ENCODE measurements at regions not wholly inside any gene's neighbourhood (a gene's known extent, or its start where the extent isn't known, plus 50 kb on each side); places are given as distances from the start of the nearest gene placed in this dataset.
"Not testable (repeated sequence)": the region's sequence is repeated elsewhere in the genome, so short reads cannot be mapped to it uniquely, and the experiment has no call there.

DNA sequence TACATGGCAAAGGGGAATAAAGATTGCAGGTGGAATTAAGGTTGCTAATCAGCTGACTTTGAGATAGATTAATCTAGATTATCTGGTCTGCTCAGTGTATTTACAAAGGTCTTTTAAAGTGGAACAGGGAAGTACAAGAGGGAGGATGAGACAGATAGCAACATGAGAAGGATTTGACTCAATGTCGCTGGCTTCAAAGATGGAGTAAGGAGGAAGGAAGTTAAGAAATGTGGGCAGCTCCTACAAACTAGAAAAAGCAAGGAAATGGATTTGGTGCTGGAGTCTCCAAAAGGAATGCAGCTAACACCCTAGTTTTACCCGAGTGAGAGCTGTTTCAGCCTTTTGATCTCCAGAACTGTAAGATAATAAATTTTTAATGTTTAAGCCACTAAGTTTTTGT is 180.7 kb upstream of the TTC14 start:
- FAIRE-seq, result no peak

DNA sequence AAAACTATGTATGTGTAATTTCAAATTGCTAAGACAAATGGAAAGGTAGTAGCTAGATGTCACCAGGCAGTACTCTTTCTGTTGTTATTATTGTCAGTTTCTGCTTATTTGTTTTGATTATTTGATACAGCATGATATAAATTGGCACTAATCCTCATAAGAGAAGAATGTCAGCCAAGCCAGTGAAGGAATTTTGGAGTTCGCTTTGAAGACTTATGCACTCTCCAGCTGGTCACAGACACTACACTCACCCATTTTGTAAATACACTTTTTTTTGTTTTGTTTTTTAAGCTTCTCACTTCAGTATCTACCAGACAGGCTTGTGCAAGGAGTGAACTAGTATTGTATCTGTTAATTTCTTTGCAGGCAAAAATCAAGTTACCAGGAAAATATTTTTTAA is 180.2 kb upstream of the TTC14 start:
- no peak for FAIRE-seq

DNA sequence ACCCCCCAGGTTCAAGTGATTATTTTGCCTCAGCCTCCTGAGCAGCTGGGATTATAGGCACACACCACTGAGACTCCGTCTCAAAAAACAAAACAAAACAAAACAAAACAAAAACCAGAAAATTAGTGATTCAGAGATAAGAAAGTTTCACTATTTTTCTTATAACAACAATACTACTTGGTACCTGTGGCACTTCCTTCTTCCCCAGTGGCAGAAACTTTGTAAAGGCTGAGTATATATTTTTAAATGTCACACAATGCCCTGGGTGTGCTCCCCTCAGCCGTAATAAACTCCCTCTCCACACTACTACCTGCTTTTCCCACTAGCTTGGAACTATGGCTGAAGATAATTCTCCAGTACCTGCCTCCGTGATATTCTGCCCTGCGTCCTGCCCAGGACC is 177.7 kb upstream of the TTC14 start:
- FAIRE-seq, result not testable (repeated sequence)

DNA sequence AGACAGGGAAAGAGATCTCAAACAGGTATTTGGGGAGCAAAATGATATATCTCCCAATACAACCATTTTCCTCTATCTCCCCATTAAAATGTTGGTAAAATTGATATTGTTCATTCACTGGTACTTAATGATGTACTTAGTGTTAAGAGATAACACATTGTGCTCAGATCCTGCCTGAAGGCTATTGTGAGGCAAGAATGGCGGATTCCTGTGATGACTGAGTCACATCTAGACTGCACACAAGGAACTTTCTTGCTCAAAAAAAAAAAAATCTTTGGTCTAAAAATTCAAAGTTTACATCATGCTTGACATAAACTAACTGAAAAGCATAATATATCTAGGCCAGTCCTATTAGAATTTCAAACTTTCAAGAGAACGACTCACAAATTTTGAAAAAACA is 171.1 kb upstream of the TTC14 start:
- FAIRE-seq, result no peak

DNA sequence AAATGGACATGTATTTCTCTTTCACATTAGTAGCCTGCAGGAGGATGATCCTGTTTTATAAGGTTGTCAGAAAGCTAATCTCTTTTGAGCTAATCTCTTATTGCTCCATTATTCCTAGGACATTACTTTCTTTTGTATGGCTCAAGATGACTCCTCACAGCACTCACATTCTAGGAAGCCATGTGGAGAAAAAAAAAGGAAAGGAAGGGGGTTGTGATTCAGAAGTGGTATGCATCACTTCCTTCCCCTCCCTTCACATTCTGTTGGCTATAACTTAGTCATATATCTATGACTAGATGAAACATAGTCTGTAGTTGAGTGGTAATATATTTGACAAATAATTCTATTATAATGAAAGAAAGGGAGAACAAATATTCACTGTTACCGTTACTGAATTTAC is 168.8 kb upstream of the TTC14 start:
- no peak for FAIRE-seq

DNA sequence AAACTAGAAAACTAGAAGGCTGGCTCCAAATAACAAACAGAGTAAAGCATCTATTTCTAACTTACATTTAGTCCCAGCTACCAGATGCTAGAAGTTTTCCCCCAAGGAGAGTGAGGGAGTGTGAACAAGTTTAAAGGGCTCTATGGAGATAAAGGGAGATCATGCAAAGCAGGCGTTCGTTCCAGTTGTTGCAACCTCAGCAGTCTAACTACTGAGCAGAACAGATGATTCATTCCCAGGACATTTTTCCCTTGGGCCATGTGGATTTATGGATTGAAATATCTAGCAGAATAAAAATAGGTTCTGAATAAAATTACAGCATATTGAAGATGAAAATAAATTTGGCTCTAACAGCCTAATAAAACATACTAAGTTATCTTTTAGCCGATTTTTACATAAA is 154.8 kb upstream of the TTC14 start:
- no peak for FAIRE-seq

DNA sequence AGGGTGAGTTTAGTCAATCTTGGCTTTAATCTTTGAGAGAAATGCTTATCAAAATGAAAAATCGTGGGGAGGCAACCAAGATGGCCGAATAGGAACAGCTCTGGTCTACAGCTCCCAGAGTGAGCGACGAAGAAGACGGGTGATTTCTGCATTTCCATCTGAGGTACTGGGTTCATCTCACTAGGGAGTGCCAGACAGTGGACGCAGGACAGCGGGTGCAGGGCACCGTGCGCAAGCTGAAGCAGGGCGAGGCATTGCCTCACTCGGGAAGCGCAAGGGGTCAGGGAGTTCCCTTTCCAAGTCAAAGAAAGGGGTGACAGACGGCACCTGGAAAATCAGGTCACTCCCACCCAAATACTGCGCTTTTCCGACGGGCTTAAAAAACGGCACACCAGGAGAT is 153.6 kb upstream of the TTC14 start:
- FAIRE-seq, result not testable (repeated sequence)

DNA sequence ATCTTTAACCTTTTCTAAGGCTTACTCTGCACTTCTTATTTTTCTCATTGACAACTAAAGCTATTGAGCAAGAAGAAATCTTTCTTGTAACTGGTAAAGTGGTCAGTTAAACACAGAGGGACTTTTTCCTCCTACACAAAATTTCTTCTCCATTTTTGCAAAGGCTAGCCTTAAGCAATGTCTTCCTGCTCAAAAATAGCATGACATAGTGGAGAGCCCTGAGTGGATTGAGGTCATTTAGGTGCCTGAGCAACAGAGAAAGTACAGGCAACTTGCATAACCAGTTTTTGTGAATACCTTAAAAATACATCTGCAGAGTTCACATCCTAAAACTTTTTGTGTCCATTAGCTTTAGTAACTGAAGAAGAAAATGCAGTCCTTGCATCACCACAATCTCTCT is 144.7 kb upstream of the TTC14 start:
- FAIRE-seq, result no peak

DNA sequence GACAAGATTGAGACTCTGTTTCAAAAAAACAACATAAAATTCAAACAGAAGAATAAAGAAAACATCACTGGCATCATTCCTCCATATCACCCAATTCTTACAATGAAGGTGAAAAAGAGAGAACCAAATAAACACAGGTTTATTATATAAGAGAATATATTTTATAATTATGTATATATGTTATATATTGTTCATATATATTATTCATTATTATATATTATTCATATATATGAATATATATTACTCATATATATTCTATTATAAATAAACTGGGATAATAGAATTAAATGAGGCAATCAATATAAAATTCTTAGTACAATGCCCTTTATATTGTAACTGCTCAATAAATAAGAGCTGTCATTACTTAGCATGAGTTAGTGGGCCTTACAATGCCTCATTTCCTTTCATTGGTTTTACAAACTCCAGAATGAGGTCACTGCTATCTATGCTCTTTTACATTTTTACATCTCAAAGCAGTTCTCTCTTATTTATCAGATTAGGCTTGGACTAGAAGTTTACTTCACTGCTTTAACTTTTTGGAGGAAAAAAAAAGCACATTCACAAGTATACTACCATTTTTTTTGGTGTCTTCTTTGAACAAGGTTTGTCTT is 135.5 kb upstream of the TTC14 start:
- FAIRE-seq, result peak; percentile 57

DNA sequence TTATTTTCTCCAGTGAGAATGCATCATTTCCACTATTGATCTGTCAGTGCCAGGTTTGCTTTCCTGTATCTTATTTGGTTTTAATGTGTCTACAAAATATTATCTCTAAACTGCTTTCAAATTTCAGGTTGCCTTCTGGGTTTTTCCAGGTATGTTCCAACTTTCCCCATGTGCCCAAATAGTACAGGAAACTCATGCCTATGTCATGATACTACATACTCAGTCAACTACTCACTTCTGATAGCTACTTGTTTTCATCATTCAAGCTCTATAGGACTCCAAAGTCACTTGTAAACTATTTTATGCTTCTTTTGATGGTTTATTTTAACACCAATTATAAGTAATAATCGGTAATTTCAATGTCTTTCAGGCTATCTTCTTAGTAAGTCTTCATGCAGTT is 134.8 kb upstream of the TTC14 start:
- FAIRE-seq, result no peak

DNA sequence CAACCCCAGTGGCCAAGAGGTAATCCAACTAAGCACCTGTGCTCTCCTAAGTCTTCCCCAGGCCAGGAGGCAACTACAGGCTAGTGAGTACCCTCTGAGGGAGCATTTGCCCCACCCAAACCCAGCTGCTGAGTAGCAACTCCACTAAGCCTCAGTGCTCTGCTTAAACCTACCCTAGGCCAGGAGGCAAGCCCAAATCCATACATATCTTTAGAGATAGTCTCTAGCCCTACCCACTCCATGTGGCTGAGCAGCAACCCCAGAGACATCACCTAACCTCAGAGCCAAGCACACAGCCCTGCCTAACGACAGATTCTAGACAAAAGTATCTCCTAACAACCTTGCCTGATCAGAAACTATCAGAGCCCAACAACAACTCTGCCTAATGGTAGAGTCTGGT is 132.8 kb upstream of the TTC14 start:
- no peak for FAIRE-seq

DNA sequence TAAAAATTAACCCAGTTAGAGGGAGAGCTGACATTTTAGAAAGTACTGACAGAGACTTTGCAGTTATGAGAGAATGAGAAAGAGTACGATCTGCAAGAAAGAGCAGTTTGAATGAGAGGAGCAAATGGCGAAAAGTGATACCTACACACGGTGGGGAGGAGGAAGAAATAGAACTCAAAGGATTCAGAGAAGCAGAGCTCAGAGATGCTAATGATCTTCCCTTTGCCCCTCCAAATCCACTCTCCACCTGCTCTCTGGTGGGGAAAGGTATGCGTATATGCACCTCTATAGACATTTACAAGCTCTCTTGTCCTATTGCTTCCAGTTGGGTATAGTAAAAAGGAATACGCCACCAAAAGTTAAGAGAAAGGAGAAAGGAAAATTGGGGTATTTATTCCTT is 123.3 kb upstream of the TTC14 start:
- no peak for FAIRE-seq

DNA sequence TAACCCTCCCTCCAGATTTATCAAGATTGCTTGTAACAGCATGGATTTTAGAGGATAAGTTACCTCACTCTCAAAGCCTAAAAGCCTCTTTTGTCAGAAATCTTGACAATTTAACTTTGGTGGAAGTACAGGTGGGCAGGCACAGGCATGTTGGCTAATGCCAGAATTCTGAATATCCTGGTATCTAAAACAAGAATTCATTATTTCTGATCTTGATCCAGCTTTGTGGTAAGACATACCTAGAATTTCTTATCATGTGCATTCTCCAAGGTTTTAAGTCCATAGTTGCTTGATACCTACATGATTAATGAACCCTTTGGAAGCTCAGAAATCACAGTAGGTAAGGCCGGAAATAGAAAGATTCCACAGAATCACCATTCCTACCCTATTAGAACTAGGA is 109.9 kb upstream of the TTC14 start:
- FAIRE-seq, result no peak

DNA sequence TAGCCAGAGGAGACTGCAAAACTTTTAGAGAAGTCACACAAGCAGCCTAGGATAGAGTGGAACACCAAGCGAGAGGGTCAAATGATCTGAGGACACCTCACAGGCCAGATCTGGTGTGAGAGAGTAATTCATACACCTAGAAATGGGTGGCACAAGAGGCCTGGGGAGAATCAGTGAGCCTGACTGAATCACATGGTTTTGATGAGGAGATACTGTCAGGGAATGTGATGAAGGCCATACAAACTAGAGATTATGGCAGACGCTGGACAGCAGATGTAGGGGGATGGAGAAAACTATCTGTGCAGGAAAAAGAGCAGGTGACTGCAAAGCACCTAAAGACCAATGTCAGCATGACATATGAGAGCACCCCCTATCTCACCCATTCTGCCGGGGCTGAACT is 105.0 kb upstream of the TTC14 start:
- no peak for FAIRE-seq

DNA sequence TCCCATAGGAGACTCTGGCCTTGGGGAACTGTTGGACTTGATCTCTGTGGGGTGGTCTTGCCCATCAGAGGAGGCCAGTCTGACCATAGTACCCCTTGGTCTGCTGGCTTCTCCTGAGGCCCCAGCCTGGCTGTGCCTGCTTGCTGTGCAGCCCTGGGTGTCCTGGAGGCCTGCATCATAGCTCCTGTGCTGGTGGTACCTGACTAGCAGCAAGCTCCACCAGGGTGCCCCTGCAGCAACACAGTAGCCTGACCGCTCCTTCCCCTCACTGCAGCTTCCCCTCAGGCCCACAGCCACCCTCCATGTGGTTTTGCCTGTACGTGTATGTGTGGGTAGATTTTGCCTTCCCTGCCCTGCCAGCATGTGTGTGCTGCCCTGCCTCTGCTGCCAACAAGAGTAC is 85.6 kb upstream of the TTC14 start:
- no peak for FAIRE-seq

DNA sequence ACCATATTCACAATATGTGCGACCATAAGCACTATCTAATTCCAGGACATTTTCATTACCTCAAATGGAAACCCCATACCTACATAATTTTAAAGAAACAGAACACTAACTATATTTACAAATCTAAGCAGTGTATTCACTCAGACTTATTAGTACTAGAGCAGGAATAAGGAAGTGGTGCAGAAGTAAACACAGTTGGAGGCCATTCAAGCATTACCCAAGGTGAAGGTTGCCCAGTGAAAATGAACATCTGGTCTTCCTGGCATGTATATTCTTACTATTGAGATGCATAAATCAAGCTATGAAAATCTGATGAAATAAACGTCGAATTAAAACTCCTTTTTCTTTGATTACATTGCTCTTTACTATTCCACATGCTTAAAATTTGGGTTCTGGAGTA is 78.9 kb upstream of the TTC14 start:
- no peak for FAIRE-seq

DNA sequence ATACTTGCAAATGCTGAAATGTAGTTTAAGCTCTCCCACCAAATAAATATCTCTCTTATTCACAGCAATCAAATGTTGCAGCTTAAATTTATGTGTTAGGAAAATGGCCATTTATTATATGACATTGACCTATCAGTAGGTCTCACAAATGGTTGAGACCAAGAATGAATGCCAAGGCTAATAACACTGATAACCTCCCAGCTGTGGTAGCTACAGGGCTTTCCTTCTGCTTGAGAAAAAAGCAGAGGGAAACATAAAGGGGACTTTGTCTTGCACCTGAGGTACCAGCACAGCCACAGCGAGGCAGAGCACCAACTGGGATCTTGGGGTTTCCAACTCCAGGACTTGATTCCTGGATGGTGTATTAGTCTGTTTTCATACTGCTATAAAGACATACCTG is 73.1 kb upstream of the TTC14 start:
- FAIRE-seq, result no peak

DNA sequence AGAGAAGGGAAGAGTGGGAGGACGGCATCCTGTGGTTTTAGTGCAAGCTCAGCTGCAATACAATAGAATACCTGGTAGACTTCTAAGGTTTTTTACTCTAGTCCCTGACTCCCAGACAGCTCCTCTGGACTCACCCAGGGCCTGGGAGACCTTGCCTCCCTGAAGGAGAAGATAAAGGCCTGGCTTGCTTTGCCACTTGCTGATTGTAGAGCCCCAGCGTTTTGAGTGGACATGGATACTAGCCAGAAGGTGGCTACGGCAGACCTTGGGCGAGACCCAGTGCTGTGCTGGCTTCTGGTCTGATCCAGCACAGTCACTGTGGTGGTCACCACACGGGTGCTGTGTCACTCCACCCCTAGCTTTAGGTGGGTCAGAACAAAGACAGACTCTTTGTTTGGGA is 72.2 kb upstream of the TTC14 start:
- no peak for FAIRE-seq

DNA sequence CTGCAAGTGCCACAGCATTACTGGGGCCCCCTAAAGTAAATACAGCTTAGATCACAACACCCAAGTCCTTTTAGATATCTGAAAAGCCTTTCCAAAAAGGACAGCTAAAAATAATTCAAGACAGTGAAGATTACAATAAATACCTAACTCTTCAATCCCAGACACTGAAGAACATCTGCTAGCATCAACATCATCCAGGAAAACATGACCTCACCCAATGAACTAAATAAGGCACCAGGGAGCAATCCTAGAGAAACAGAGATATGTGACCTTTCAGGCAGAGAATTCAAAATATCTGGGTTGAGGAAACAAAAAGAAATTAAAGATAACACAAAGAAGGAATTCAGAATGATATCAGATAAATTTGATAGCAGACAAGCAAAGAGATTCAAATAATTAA is 71.7 kb upstream of the TTC14 start:
- no peak for FAIRE-seq

DNA sequence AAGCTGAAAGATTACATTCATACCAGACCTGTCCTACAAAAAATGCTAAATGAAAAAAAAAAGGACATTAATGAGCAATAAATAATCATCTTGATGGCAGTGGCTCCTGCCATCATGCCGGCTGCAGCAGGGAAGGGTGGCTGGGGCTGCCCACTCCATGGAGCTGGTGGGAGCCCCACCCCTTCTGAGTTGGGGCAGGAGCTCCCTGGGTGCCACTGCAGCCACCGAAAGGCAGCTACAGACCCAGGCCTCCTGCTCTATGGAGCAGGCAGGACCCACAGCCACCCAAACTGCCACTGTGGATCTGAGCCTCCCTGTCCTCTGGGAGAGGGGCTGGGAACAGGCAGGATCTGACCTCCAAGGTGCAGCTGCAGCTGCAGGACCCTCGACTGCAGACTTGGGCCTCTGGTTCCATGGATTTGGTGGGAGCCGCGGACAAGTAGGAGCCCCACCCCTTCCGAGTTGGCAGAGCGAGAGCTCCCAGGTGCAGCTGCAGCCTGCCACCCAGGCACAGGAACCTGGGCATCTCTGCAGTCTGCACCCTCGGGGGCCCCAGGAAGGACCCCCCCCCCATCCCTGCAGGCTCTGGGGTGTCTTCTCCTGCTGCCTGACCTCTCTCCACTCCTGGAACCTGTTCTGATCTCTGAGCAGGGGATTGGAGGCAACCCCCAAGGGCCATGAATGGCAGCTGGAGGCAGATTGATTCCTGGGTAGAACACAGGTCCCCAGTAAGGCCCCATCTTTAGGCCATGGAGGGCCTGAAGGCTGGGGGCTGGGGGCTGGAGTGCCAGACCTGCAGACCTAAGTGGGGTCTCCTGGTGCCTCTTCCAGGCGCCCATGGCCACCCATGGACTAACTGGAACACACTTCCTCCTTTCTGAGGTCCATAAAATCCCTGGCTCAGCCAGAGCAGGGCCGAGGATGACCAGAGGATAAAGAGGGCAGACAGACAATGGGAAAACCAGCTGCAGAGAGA is 70.4 kb upstream of the TTC14 start:
- FAIRE-seq, result no peak

DNA sequence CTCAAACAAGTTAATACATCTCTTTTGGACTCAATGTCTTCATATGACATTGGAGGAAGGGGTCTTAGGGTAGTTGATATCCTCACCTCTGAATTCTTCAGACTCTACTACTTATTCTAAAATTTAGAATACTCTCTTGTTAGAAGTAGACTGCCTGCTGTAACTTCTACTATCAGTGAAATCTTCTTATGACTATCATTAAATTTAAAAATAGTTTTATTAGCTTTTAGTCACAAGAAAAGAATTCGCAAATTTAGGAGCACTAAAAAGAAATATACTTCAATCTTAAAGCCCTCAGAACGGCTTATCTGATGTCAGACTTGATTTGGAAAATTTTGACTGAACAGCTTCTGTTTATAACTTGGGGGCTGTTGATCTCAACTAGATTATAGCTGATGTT is 67.1 kb upstream of the TTC14 start:
- no peak for FAIRE-seq

DNA sequence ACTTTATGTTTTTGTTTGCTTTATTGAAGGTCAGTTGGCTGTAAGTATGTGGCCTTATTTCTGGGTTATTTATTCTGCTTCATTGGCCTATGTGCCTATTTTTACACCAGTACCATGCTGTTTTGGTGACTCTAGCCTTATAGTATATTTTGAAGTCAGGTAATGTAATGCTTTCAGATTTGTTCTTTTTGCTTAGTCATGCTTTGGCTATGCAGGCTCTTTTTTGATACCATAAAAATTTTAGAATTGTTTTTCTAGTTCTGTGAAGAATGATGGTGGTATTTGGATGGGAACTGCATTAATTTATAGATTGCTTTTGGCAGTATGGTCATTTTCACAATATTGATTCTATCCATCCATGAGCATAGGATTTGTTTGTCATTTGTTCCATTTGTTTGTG is 63.5 kb upstream of the TTC14 start:
- FAIRE-seq, result no peak

DNA sequence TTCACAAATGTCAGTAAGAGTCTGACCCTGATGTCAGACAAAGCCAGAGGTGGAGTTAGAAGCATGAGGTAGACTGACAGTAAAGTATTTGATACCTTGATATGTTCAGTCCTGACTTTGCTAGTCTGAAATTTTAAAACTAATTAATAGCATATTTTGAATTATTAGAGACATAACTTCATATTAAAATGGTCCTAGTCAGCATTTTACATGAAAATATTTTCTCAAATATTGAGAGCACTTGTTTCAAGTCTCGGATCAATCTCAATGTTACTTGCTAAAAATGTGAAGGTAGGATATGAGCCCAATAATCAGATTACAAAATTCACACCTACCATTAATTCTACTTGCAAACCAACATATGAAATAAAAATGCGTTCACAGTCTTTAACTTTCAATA is 58.1 kb upstream of the TTC14 start:
- no peak for FAIRE-seq

DNA sequence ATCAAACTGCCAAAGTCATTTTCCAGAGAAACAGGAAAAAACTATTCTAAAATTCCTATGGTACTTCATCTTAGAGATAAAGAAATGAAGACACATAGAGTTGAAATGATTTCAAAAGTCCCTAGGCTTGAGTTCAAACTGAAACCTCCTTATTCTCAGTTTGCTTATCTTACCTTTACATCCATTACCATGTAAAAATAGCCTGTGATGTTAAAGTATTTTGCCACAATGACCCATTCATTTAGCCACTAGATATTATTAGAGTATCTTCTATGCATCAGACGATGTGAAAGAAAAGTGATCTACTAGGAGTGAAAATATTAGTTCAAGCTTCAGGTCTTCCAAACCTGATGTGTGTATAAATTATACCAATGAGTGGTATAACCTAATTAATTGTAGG is 55.1 kb upstream of the TTC14 start:
- FAIRE-seq, result no peak

DNA sequence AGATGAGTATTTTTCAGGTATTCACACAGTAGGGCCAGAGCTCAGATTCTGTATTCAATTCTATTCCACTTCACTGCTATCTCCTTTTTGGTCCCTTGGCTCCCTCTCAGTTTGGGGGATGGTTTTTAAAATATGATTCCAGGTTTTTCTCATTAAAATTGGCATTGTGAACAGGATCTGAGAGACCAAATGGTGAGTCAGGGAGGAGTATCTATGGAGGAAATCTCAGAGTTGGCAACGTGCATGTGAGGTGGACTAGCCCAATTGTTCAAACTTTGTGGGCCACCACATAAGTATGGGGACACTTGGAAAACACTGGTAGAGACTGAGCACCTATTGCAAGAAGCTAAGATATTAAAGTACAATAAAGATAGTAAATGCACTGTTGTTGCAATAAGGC is 53.9 kb upstream of the TTC14 start:
- FAIRE-seq, result no peak

Data from colon (tissue), 2 donors.